K562 (cell line): ENCODE measurements at regions not wholly inside any gene's neighbourhood (a gene's known extent, or its start where the extent isn't known, plus 50 kb on each side); places are given as distances from the start of the nearest gene placed in this dataset.

ENCODE experiments used
- ATAC-seq: fragments of 200-7000 bp; cut with Tn5 transposase; 3 replicates; pipeline ENCODE4 v1.9.1; 2020; ENCODE audit warnings: moderate library complexity
- BruUV-seq: library from RNA; stranded (reverse); fragments of 400-500 nt; replicated peaks from 2 replicates; lab custom pipeline; 2021; lab: Mats Ljungman, UMichigan
- CTCF ChIA-PET: fragments of 300-600 bp; formaldehyde crosslinking; extraction: SDS; loops from one replicate; lab custom pipeline; 2021; ENCODE audit warnings: low intra/inter-chr PET ratio; lab: Yijun Ruan, JAX
- POLR2A ChIA-PET: fragments of 300-600, 350-650 bp; sonication (Branson Sonifier 250); formaldehyde crosslinking; extraction: SDS; loops from one replicate; lab custom pipeline; 2021; ENCODE audit warnings: antibody characterized with exemption, inconsistent platforms; lab: Yijun Ruan, JAX
- DNase-seq, 4 experiments: peaks; one replicate each; pipeline versions ENCODE4 v3.0.0 to v3.0.0-alpha.2; 2011 to 2018; ENCODE audit warnings: low spot score in 3 of 4, mixed read lengths in 3 of 4; ENCODE audit errors: extremely low read depth in 1 of 4
- FAIRE-seq: peaks from 2 replicates; lab custom pipeline; 2011; peaks lifted over from hg19 to GRCh38; lab: Jason Lieb, UNC
- H2AFZ ChIP-seq: 2 replicates; pipeline ENCODE4 v1.6.0; 2011; ENCODE audit warnings: low read depth, low read length, control low read depth, inconsistent platforms
- H3K27ac ChIP-seq: fragments of 200-600 bp; 3 replicates; pipeline ENCODE4 v1.8.0; 2011; ENCODE audit warnings: low read depth, mild to moderate bottlenecking, control low read depth, inconsistent platforms, low read length, moderate library complexity, mixed read lengths; ENCODE audit errors: extremely low read depth
- H3K27me3 ChIP-seq, 2 experiments: fragments of 300-600 bp in 1 of 2; 2 replicates in 1 of 2; 3 replicates in 1 of 2; pipeline versions ENCODE4 v1.6.0 to v1.8.0; 2011; ENCODE audit warnings: inconsistent platforms in 2 of 2, low read length in 2 of 2, mild to moderate bottlenecking in 1 of 2, mixed read lengths in 1 of 2, moderate library complexity in 1 of 2; ENCODE audit not compliant: control insufficient read depth in 2 of 2, insufficient read depth in 2 of 2
- H3K36me3 ChIP-seq: fragments of 300-600 bp; 3 replicates; pipeline ENCODE4 v1.8.0; 2011; ENCODE audit warnings: mild to moderate bottlenecking, low read length, inconsistent platforms; ENCODE audit not compliant: control insufficient read depth, insufficient read depth
- H3K4me1 ChIP-seq, 2 experiments: fragments of 200-600 bp in 1 of 2; replicated peaks in 1 of 2; 2 replicates in 1 of 2; 3 replicates in 1 of 2; pipeline versions ENCODE4 v1.5.1 to v1.8.0; 2011; ENCODE audit warnings: inconsistent platforms in 2 of 2, low read length in 2 of 2, mild to moderate bottlenecking in 1 of 2, mixed read lengths in 1 of 2, moderate library complexity in 1 of 2; ENCODE audit not compliant: control insufficient read depth in 2 of 2, insufficient read depth in 2 of 2
- H3K4me2 ChIP-seq: 2 replicates; pipeline ENCODE4 v1.6.1; 2011; ENCODE audit warnings: low read length, control low read depth, inconsistent platforms, mixed read lengths; ENCODE audit not compliant: insufficient read depth
- H3K4me3 ChIP-seq: fragments of 200-600 bp; sonication (generic), shearing (Covaris generic); 2 replicates; pipeline ENCODE4 v1.5.1; 2016; ENCODE audit warnings: control low read depth, inconsistent platforms
- H3K79me2 ChIP-seq: fragments of 200-600 bp; 3 replicates; pipeline ENCODE4 v1.8.0; 2011; ENCODE audit warnings: low read length, inconsistent platforms; ENCODE audit not compliant: control insufficient read depth, insufficient read depth
- H3K9ac ChIP-seq, 2 experiments: 2 replicates each; pipeline versions ENCODE4 v1.6.0 to v1.6.1; 2011; ENCODE audit warnings: low read depth in 2 of 2, low read length in 2 of 2, control low read depth in 1 of 2, inconsistent platforms in 1 of 2, mild to moderate bottlenecking in 1 of 2, mixed read lengths in 1 of 2; ENCODE audit not compliant: insufficient read depth in 1 of 2
- H3K9me1 ChIP-seq: one replicate; pipeline ENCODE4 v1.6.0; 2011; ENCODE audit warnings: inconsistent platforms, mild to moderate bottlenecking, low read length, moderate library complexity; ENCODE audit not compliant: control insufficient read depth, insufficient read depth
- H3K9me3 ChIP-seq: replicated peaks from 2 replicates; pipeline ENCODE4 v1.5.1; 2011; ENCODE audit warnings: low read depth, low read length, inconsistent platforms; ENCODE audit not compliant: control insufficient read depth, insufficient read depth
- H4K20me1 ChIP-seq: replicated peaks from 2 replicates; pipeline ENCODE4 v1.6.1; 2011; ENCODE audit warnings: low read length, inconsistent platforms, mixed read lengths; ENCODE audit not compliant: control insufficient read depth, insufficient read depth
- CBX3 ChIP-seq, 2 experiments: IDR thresholded peaks; 1 replicate in 1 of 2; 2 replicates in 1 of 2; pipeline ENCODE4 v1.6.1; 2012; ENCODE audit warnings: inconsistent platforms in 2 of 2, low read length in 2 of 2, borderline replicate concordance in 1 of 2, control low read depth in 1 of 2
- E2F6 ChIP-seq, 2 experiments: IDR thresholded peaks; 2 replicates each; pipeline ENCODE4 v1.6.1; 2011; ENCODE audit warnings: borderline replicate concordance in 1 of 2, control low read depth in 1 of 2, low read depth in 1 of 2, low read length in 1 of 2, mild to moderate bottlenecking in 1 of 2, mixed read lengths in 1 of 2, moderate library complexity in 1 of 2; ENCODE audit not compliant: insufficient read depth in 1 of 2, insufficient read length in 1 of 2, poor library complexity in 1 of 2, severe bottlenecking in 1 of 2; ENCODE audit errors: extremely low read depth in 1 of 2
- EWSR1 ChIP-seq: fragments of 450-650 bp; IDR thresholded peaks from 2 replicates; pipeline ENCODE4 v1.6.1; 2018; ENCODE audit warnings: borderline replicate concordance, mild to moderate bottlenecking, low read depth, moderate library complexity; ENCODE audit not compliant: partially characterized antibody
- HDAC8 ChIP-seq: fragments of 450-650 bp; IDR thresholded peaks from 2 replicates; pipeline ENCODE4 v1.6.1; 2016; ENCODE audit warnings: mild to moderate bottlenecking, missing genetic modification characterization, moderate library complexity, missing compliant biosample characterization
- HNRNPH1 ChIP-seq: fragments of 200-400 bp; formaldehyde crosslinking; optimal IDR thresholded peaks from 2 replicates; pipeline ENCODE3; 2017; ENCODE audit warnings: low read depth, mild to moderate bottlenecking, low read length, moderate library complexity
- HSF4 ChIP-seq: fragments of 250-450 bp; sonication (Bioruptor Pico); IDR thresholded peaks from 2 replicates; pipeline ENCODE4 v2.1.2; 2022; ENCODE audit warnings: mild to moderate bottlenecking, moderate library complexity, borderline replicate concordance
- KDM2B ChIP-seq: fragments of 250-450 bp; sonication (Bioruptor Pico); IDR thresholded peaks from 2 replicates; pipeline ENCODE4 v1.8.0; 2021; ENCODE audit warnings: mild to moderate bottlenecking, moderate library complexity
- KDM4B ChIP-seq, 2 experiments: fragments of 450-650 bp in 1 of 2; sonication (generic) in 1 of 2; IDR thresholded peaks; 2 replicates each; pipeline ENCODE4 v1.6.1; 2016 to 2017; ENCODE audit warnings: borderline replicate concordance in 2 of 2, antibody characterized with exemption in 1 of 2, low read depth in 1 of 2, mild to moderate bottlenecking in 1 of 2
- LARP7 ChIP-seq: fragments of 450-650 bp; IDR thresholded peaks from 2 replicates; pipeline ENCODE4 v1.6.1; 2016
- NCOR1 ChIP-seq: fragments of 450-650 bp; IDR thresholded peaks from 2 replicates; pipeline ENCODE4 v1.6.1; 2016; ENCODE audit warnings: mild to moderate bottlenecking, moderate library complexity
- PHB ChIP-seq: fragments of 250-450 bp; sonication (Bioruptor Pico); IDR thresholded peaks from 2 replicates; pipeline ENCODE4 v1.5.0; 2021
- ZBTB12 ChIP-seq: fragments of 250-450 bp; sonication (Bioruptor Pico); IDR thresholded peaks from 2 replicates; pipeline ENCODE4 v1.4.0; 2020
- ZNF124 ChIP-seq: sonication (generic); formaldehyde crosslinking; IDR thresholded peaks from 2 replicates; pipeline ENCODE4 v1.8.1; 2022; ENCODE audit warnings: missing genetic modification reagents
- ZNF668 ChIP-seq: fragments of 250-450 bp; sonication (Bioruptor Pico); IDR thresholded peaks from 2 replicates; pipeline ENCODE4 v1.8.0; 2022; ENCODE audit warnings: mild to moderate bottlenecking, inconsistent platforms
- ZNF785 ChIP-seq: fragments of 250-450 bp; sonication (Bioruptor Pico); IDR thresholded peaks from 2 replicates; pipeline ENCODE4 v1.4.0; 2020; ENCODE audit warnings: mild to moderate bottlenecking
- ZZZ3 ChIP-seq: fragments of 450-650 bp; IDR thresholded peaks from 2 replicates; pipeline ENCODE4 v1.6.1; 2016; ENCODE audit warnings: antibody characterized with exemption, mild to moderate bottlenecking, moderate library complexity
- WGBS: fragments of 100-300 bp; shearing (Covaris generic); methylation state at CpG from one replicate; pipeline ENCODE4 v1.1.6; 2016; ENCODE audit warnings: low coverage, mixed read lengths; ENCODE audit not compliant: insufficient coverage; ENCODE audit errors: missing lambda C conversion rate; 5-methylcytosine and 5-hydroxymethylcytosine counted together
- in situ Hi-C: fragments of 300-500 bp; cut with MboI; formaldehyde crosslinking; loops from 4 replicates; pipeline ENCODE4 v1.15.0; 2018; ENCODE audit warnings: inconsistent platforms, mixed read lengths
- intact Hi-C: fragments of 100-400 bp; cut with micrococcal nuclease; formaldehyde crosslinking; loops from 2 replicates; pipeline ENCODE4 v1.14.2; 2022
- TF ChIP-seq, protein P1 (sequence below): fragments of 250-450 bp; sonication (Bioruptor Pico); IDR thresholded peaks from 2 replicates; pipeline ENCODE4 v1.8.0; 2021; ENCODE audit warnings: moderate library complexity, mild to moderate bottlenecking, inconsistent platforms

DNA sequence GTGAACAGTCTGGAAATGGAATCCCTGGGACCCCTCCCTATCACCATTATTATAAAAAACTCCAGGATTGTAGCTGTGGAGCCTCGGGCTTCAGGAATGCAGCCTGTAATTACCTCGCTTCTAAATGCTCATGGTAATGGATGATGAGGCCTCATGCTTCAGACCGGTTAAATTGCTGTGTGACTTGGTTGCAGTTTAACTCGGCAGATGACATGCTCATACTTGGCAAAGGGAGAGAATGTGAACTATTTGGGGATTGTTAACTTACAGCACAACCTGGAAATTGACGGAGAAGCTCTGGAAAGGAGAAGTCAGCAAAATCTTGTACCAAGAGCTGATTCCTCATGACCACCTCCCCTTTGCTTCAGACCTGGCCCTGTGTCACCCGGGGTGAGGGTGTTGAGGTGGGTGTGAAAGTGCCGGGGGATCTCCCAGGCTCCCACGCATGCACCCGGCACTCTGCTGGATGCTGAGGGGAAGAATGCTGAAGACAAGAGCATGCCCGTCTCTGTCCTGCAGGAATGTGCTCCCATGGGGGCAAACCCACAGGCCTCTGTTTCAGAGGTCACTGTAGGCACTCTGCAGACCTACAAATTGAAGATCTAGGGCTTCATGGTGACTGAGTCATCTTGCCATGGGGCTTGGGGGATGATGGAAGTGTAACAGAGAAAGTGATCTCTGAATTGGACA lies 364.8 kb downstream of the RPS6KC1 start:
- ATAC-seq (no peak), FAIRE-seq (no peak), DNase-seq (no peak)
- peaks cover 23 to 43% of the 10 kb centered on the region in 2 experiments for H3K27me3 ChIP-seq
- intact Hi-C loops (no loop called here), in situ Hi-C loops (no loop called here)
- POLR2A ChIA-PET = no interaction called here
- H3K27ac ChIP-seq = no peak overlapping the region
- H3K36me3 ChIP-seq = no peaks in the 10 kb centered on the region
- H3K4me2 ChIP-seq = no peak overlapping the region
- TF ChIP-seq LARP7 (no peak), EWSR1 (no peak), CBX3 (IDR thresholded peaks at IDR 0.05; ENCODE audit: borderline replicate concordance in 1 of 2, low read length in 2 of 2) (no peak), ZBTB12 (CRISPR knock-in tag) (no peak), ZNF668 (no peak), KDM2B (no peak), PHB (CRISPR knock-in tag) (no peak), ZNF124 (no peak), HSF4 (CRISPR knock-in tag) (no peak), HDAC8 (tag) (no peak), KDM4B (IDR thresholded peaks at IDR 0.05; ENCODE audit: borderline replicate concordance in 2 of 2, low read depth in 1 of 2) (no peak), HNRNPH1 (no peak), E2F6 (IDR thresholded peaks at IDR 0.05; ENCODE audit: borderline replicate concordance in 1 of 2, extremely low read depth in 1 of 2, insufficient read depth in 1 of 2, insufficient read length in 1 of 2, low read depth in 1 of 2, low read length in 1 of 2, poor library complexity in 1 of 2, severe bottlenecking in 1 of 2) (no peak), ZZZ3 (no peak), ZNF785 (CRISPR knock-in tag) (no peak), NCOR1 (no peak)
- TF ChIP-seq, protein P1, sequence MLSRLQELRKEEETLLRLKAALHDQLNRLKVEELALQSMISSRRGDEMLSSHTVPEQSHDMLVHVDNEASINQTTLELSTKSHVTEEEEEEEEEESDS (CRISPR knock-in tag) = no peak
- no peaks in the 10 kb centered on the region for H3K9me3 ChIP-seq
- no TSS peak for BruUV-seq
- H3K79me2 ChIP-seq = no peaks in the 10 kb centered on the region
- no peak overlapping the region for H3K9ac ChIP-seq
- CTCF ChIA-PET = no interaction called here
- no peaks in the 10 kb centered on the region for H3K9me1 ChIP-seq
- no peak overlapping the region for H2AFZ ChIP-seq
- WGBS = 2% methylated on average over 10 of the region's 10 CpGs
- H3K4me1 ChIP-seq = no peaks in the 10 kb centered on the region
- no peaks in the 10 kb centered on the region; the same call in 1 of the 2 replicates for H4K20me1 ChIP-seq
- H3K4me3 ChIP-seq = no peak overlapping the region
